PC-3 (cell line): ENCODE measurements at regions not wholly inside any gene's neighbourhood (a gene's known extent, or its start where the extent isn't known, plus 50 kb on each side); places are given as distances from the start of the nearest gene placed in this dataset.

Experiments used
- CTCF ChIP-seq: fragments of 300-600 bp; sonication (generic); conservative IDR thresholded peaks from 2 replicates; pipeline ENCODE4 v1.5.1; 2017; ENCODE audit warnings: antibody characterized with exemption, low read depth, mild to moderate bottlenecking, low read length
- EZH2 ChIP-seq: fragments of 300-600 bp; sonication (generic); IDR thresholded peaks from one replicate; pipeline ENCODE4 v1.6.1; 2017; ENCODE audit warnings: antibody characterized with exemption, mild to moderate bottlenecking, low read length; ENCODE audit not compliant: unreplicated experiment
- EZH2phosphoT487 ChIP-seq: fragments of 300-600 bp; sonication (generic); IDR thresholded peaks from 2 replicates; pipeline ENCODE4 v1.6.1; 2018; ENCODE audit warnings: mild to moderate bottlenecking, antibody characterized with exemption, low read length, borderline replicate concordance

- TF ChIP-seq CTCF (no peak), EZH2 (no peak), EZH2phosphoT487 (no peak)
Observed at GRCh38 chr4:141851246-141851891, 215.0 kb downstream of the IL15 start.
